WTC11 (cell line): ENCODE measurements at regions not wholly inside any gene's neighbourhood (a gene's known extent, or its start where the extent isn't known, plus 50 kb on each side); places are given as distances from the start of the nearest gene placed in this dataset.

ENCODE experiments used
- ATF3 ChIP-seq: sonication (generic); formaldehyde crosslinking; conservative IDR thresholded peaks from 2 replicates; pipeline ENCODE4 v1.8.1; 2022; ENCODE audit warnings: mild to moderate bottlenecking, missing genetic modification reagents
- CTCF ChIP-seq: fragments of 200-600 bp; IDR thresholded peaks from 2 replicates; pipeline ENCODE4 v1.8.0; 2022; ENCODE audit warnings: antibody characterized with exemption
- ESRRA ChIP-seq: sonication (generic); formaldehyde crosslinking; IDR thresholded peaks from 2 replicates; pipeline ENCODE4 v1.8.1; 2022; ENCODE audit warnings: mild to moderate bottlenecking, missing genetic modification reagents, borderline replicate concordance
- JUN ChIP-seq: sonication (generic); formaldehyde crosslinking; IDR thresholded peaks from 2 replicates; pipeline ENCODE4 v1.8.0; 2023; ENCODE audit warnings: mild to moderate bottlenecking, missing genetic modification reagents
- MAX ChIP-seq: sonication (generic); formaldehyde crosslinking; IDR thresholded peaks from 2 replicates; pipeline ENCODE4 v1.8.0; 2022; ENCODE audit warnings: mild to moderate bottlenecking, missing genetic modification reagents
- SP1 ChIP-seq: sonication (generic); formaldehyde crosslinking; conservative IDR thresholded peaks from 2 replicates; pipeline ENCODE4 v1.8.1; 2022; ENCODE audit warnings: missing genetic modification reagents
- ZNF423 ChIP-seq: fragments of 250-450 bp; sonication (Bioruptor Pico); IDR thresholded peaks from 2 replicates; pipeline ENCODE4 v2.1.2; 2022; ENCODE audit warnings: mild to moderate bottlenecking, moderate library complexity
- ZNF512 ChIP-seq: sonication (generic); formaldehyde crosslinking; IDR thresholded peaks from 2 replicates; pipeline ENCODE4 v1.8.1; 2022; ENCODE audit warnings: missing genetic modification reagents, borderline replicate concordance
- TF ChIP-seq, protein P1 (sequence below): fragments of 250-450 bp; sonication (Bioruptor Pico); IDR thresholded peaks from 2 replicates; pipeline ENCODE4 v1.9.0; 2021; ENCODE audit warnings: mild to moderate bottlenecking

GRCh38 chrX:149114001-149114400, 391.1 kb downstream of the IDS start:
- TF ChIP-seq MAX = no peak
- no peak for TF ChIP-seq CTCF
- TF ChIP-seq ATF3 (CRISPR knock-in tag) = no peak
- no peak for TF ChIP-seq JUN (CRISPR knock-in tag)
- no peak for TF ChIP-seq ZNF423 (CRISPR knock-in tag)
- TF ChIP-seq, protein P1, sequence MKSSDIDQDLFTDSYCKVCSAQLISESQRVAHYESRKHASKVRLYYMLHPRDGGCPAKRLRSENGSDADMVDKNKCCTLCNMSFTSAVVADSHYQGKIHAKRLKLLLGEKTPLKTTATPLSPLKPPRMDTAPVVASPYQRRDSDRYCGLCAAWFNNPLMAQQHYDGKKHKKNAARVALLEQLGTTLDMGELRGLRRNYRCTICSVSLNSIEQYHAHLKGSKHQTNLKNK (CRISPR knock-in tag) = no peak
- no peak for TF ChIP-seq SP1
- TF ChIP-seq ZNF512 (CRISPR knock-in tag) = no peak
- TF ChIP-seq ESRRA (CRISPR knock-in tag) = no peak
